ENCODE measurements at regions not wholly inside any gene's neighbourhood (a gene's known extent, or its start where the extent isn't known, plus 50 kb on each side); places are given as distances from the start of the nearest gene placed in this dataset.

- TF ChIP-seq CTCF (IDR thresholded peaks at IDR 0.05) (no peak), TCF7L2 (IDR thresholded peaks at IDR 0.05; ENCODE audit: low read depth, low read length) (no peak), SIN3A (IDR thresholded peaks at IDR 0.05; ENCODE audit: borderline replicate concordance, insufficient read depth, low read depth, low read length) (no peak), POLR2AphosphoS5 (IDR thresholded peaks at IDR 0.05; ENCODE audit: low read depth, low read length) (no peak), REST (IDR thresholded peaks at IDR 0.05; ENCODE audit: insufficient read depth in 1 of 2, low read depth in 2 of 2, low read length in 1 of 2) (no peak)
Observed at GRCh38 chr4:34644579-34645115, 1599.7 kb downstream of the ARAP2 start.

Data from Panc1 (cell line).